DMS79 (cell line): ENCODE measurements at regions not wholly inside any gene's neighbourhood (a gene's known extent, or its start where the extent isn't known, plus 50 kb on each side); places are given as distances from the start of the nearest gene placed in this dataset.
"Not testable (repeated sequence)": the region's sequence is repeated elsewhere in the genome, so short reads cannot be mapped to it uniquely, and the experiment has no call there.

Source experiments
- DNase-seq: peaks from one replicate; lab custom pipeline; 2025; lab: John Stamatoyannopoulos, UW

DNA sequence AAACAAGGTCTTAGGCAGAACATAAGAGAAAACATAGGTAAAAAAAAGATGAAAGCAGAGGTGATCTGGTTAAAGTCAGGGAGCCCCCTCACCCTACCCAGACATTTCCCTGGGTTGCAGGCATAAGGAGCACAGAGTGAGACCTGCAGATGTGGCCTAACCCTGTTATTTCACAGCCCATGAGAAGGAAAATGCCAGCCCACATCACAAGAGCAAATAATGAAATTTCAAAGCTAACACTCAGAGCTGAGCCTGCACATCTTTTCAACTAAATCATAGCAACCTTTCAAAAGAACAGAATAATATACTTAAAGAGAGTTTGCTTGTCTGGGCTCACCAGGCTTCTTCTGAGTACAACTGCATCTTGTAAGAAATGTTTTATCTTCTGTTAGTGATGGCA is 295.4 kb downstream of the RPAP3 start:
- no peak for DNase-seq

DNA sequence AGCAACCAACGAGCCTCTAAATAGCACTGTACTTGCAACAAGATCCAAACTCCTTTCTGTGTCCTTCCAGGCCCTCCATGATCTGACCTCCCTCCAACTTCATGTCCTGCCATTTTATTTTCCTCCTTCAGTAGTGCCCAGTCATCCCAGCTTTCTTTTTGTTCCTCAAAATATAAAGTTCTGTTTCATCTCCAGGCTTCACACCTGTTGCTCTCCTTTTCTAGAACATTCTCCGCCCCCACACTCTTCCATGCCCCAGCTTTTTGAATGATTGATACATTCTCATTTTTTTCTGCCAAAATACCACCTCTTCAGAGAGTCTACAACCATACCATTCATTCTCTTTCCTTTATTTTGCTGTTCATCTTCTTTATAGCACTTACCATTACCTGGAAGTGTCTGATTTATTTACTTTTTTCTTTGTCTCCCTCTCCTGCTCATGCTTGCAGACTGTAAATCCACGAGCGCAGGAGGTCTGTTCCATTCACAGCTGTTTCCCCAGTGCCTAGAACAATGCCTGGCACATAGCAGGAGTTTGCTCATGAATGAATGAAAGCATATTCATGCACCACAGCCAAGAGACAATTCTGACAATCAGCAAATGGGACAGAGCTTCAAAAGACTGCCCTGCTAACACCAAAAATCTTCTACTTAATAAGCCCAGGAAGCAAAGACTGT is 296.4 kb downstream of the RPAP3 start:
- DNase-seq = no peak

- no peak for DNase-seq
These were observed 297.5 kb downstream of the RPAP3 start for GRCh38 chr12:47408171-47408871.

GRCh38 chr12:47407463-47408129 is 298.2 kb downstream of the RPAP3 start:
- no peak for DNase-seq

DNA sequence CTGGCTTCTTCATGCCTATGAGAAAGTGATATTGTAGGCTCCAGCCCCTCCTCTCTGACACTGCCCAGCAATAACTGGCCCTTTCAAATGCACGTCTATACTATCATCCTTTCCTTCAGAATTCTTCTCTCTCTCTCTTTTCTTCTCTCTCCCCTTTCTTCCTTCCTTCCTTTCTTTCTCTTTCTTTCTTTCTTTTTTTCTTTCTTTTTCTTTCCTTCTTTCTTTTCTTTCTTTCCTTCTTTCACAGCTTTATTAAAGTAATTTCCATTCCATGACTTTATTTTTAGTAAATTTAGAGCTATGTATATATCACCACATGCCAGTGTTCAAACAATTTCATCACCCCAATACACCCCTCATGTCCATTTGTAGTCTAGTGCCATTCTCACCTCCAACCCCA is 302.1 kb downstream of the RPAP3 start:
- no peak for DNase-seq

GRCh38 chr12:47401196-47401595 is 304.6 kb downstream of the RPAP3 start:
- not testable (repeated sequence) for DNase-seq

DNA sequence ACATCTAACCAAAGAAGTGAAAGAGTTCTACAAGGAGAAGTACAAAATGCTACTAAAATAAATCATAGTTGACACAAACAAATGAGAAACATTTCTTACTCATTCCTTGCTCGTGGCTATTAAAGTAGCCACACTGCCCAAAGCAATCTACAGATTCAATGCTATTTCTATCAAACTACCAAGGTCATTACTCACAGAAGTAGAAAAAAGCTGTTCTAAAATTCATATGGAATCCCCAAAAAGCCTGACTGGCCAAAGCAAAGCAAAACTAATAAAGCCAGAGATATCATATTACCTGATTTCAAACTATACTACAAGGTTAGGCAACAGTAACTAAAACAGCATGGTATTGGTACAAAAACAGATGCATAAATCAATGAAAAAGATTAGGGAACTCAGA is 305.6 kb downstream of the RPAP3 start:
- DNase-seq = no peak

GRCh38 chr12:47397664-47398281 is 308.1 kb downstream of the RPAP3 start:
- no peak for DNase-seq

- DNase-seq = no peak
These were observed 308.7 kb downstream of the RPAP3 start for GRCh38 chr12:47396902-47397663.

DNA sequence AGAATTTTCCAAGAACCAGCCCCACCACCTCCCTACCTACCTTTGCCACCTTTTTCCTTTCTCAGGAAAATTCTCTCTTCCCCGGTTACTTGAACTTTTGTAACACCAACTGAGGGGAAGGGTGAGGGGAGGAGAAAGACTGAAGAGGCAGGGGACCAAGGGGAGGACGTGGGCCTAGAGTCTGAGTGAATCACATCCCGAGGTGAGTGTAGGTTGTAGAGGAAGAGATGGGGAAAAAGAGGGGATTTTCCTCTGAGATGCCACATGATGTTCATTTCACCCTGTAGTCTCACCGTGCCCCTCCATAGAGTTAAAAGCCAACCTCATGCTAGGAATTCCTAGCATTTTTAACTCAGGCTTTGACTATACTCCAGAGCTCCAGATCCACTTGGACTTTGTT is 311.8 kb downstream of the RPAP3 start:
- no peak for DNase-seq

DNA sequence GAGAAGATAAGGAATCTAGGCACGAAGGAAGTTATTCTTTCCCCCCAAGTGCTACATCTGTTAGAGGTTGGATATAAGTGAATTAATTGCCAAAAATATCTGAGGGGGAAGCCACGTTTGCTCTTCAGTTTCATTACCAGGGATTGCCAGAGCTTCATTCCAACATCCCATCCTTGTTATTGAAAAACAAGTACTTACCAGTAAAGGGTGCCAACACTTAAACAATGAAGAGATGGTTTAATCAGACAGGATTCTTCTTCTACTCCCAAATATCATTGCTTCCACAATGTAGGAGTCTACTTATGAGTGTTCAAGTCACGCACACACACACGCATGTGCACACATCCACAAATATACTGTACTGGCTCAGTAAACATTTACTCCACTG is 312.4 kb downstream of the RPAP3 start:
- no peak for DNase-seq

DNA sequence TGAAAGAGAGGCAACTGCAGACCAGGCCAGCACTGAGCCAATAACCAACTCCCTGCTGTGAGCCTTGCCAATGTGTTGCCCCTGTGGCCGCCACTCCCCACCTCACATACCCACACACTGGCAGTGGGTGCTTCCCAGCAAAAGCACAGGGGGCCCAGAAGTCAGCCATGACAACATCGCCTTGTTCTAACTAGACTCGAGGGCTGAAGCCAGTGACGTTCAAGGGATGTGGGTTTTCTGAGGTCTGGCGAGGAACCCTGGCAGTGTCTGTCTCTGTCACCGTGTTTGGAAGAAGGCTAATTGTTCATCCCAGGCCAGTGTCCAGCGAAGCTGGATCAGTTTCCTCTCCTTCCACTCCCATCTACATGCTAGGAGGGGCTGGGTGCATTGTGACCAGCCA is 311.8 kb upstream of the AMIGO2 start:
- no peak for DNase-seq

GRCh38 chr12:47388712-47389111 is 309.0 kb upstream of the AMIGO2 start:
- DNase-seq = no peak

DNA sequence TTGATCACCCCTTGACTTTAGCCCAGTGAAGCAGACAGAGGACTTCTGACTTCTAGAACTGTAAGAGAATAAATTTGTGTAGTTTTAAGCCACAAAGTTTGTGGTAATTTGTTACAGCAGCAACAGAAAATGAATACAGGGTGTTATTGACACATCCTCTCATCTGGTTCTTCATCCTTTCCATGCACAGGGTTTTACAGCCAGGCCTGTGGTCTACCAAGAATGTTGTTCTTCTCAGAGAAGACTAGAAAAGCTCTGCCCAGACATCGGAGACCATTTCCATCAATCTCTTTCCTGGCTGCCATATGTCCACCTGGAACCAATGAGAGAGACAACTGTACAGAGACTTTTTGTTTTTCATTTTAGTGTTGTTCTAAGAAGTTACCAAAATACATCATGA is 308.2 kb upstream of the AMIGO2 start:
- no peak for DNase-seq

DNA sequence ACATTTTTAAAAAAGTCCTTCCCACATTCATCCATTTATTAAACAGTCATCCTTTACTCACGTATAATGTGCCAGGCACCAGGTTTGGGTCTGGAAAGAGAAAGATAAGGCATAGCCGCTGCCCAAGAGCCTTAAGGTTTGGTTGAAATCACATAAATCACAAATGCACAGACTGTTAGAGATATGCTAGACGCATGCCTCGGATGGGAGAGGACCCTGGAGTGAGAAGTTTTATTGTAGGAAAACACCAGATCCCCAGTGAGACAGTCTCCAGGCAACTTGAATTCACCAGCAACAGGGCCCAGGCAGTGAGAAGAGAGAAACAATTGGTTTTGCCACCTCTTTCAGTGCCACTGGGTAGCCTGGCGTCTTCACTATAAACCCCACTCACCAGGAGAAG is 305.9 kb upstream of the AMIGO2 start:
- no peak for DNase-seq

DNA sequence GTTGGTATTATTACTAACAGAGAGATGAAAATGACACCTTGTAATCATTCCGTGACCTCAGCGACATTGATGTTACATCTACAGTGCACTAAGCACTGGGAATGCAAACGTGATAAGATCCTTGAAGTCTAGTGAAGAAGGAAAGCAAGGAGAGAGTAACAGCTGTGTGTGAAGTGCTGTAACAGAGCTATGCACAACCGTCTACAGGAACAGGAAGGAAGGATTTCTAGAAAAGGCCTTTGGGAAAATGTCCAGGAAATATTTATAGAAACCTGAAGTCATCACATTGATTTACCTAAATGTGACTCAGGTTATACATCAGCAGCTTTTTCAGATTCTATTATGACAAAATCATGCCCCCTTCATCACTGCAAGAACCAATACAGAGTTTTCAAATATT is 304.2 kb upstream of the AMIGO2 start:
- no peak for DNase-seq

GRCh38 chr12:47382305-47382704 is 302.5 kb upstream of the AMIGO2 start:
- DNase-seq = no peak

DNA sequence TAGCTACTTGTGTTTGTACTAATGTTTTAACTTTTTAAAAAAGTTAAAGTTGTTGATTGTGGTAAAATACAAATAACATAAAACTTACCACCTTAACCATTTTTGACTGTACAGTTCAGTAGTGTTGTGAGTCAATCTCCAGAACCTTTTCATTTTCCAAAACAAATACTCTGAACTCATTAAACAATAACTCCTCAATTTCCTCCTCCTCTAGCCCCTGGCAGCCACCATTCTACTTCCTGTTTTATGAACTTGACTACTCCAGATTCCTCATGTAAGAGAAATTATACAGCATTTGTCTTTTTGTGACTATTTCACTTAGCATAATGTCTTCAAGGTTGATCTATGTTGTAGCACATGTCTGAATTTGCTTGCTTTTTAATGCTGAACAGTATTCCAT is 299.1 kb upstream of the AMIGO2 start:
- no peak for DNase-seq

DNA sequence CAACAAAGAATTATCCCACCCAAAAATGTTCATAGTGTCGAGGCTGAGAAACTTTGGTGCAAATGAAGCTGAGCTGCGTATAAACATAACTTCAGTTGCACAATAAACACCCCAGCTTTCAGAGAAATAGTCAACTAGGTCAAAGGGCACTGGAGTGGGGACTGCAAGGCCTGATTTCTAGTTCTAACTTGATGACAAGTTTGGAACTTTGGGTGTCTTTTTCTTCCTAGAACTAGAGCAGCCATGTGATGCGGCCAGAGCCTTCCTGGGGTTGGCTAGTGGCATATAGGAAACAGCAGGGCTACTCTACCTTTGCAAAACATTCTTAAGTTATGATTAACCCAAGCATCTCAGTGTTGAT is 298.4 kb upstream of the AMIGO2 start:
- DNase-seq = no peak

GRCh38 chr12:47377414-47378221 is 297.9 kb upstream of the AMIGO2 start:
- DNase-seq = no peak

DNA sequence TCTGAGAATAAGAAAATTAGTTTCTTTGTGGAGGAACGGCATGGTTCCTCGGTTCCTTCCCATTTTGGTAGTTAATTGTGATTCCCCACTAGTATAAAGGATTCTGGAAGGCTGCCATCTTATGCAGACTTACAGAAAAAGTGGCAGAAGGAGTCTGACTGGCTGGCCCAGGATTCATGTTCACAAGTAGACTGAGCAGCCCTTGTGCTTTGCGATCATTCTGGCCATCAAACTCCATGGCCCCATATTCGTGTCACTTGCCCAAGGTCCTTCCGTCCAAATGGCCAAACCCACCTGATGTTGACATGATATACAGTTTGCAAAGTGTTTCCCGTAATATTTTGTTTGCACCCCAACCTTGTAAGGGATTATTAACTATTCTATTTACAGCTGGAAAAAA is 297.2 kb upstream of the AMIGO2 start:
- DNase-seq = no peak
